Muscle of leg (tissue), 3 donors: ENCODE measurements at regions not wholly inside any gene's neighbourhood (a gene's known extent, or its start where the extent isn't known, plus 50 kb on each side); places are given as distances from the start of the nearest gene placed in this dataset.

Experiments
- DNase-seq: peaks from one replicate; pipeline ENCODE4 v3.0.0; 2013
- H3K27ac ChIP-seq: one replicate; pipeline ENCODE4 v1.5.1; 2013; ENCODE audit warnings: mild to moderate bottlenecking, low read length, control low read depth
- H3K27me3 ChIP-seq: one replicate; pipeline ENCODE4 v1.6.1; 2013; ENCODE audit warnings: low read length; ENCODE audit not compliant: control insufficient read depth, insufficient read depth
- H3K36me3 ChIP-seq: one replicate; pipeline ENCODE4 v1.6.1; 2013; ENCODE audit warnings: low read length; ENCODE audit not compliant: control insufficient read depth, insufficient read depth
- H3K4me1 ChIP-seq: one replicate; pipeline ENCODE4 v1.6.1; 2013; ENCODE audit warnings: low read length; ENCODE audit not compliant: control insufficient read depth, insufficient read depth
- H3K4me3 ChIP-seq: one replicate; pipeline ENCODE4 v1.5.1; 2013; ENCODE audit warnings: low read length, control low read depth
- H3K9me3 ChIP-seq: replicated peaks from 2 replicates; pipeline ENCODE4 v1.6.1; 2013; ENCODE audit warnings: low read depth, low read length; ENCODE audit not compliant: control insufficient read depth
- WGBS: methylation state at CpG from one replicate; pipeline ENCODE4 v1.1.5; 2013; ENCODE audit warnings: missing lambda C conversion rate; ENCODE audit not compliant: insufficient coverage; 5-methylcytosine and 5-hydroxymethylcytosine counted together

- Histone ChIP-seq H3K27me3 (no peaks in the 10 kb centered on the region), H3K9me3 (no peaks in the 10 kb centered on the region), H3K4me3 (no peak overlapping the region), H3K4me1 (no peaks in the 10 kb centered on the region), H3K27ac (no peak overlapping the region), H3K36me3 (no peaks in the 10 kb centered on the region)
- 33% methylated on average over 1 of the region's 3 CpGs for WGBS
- no peak for DNase-seq
Measured at GRCh38 chr15:95733931-95734330, 596.6 kb upstream of the NR2F2 start.

- H3K4me3 ChIP-seq, result no peak overlapping the region
- H3K9me3 ChIP-seq, result no peaks in the 10 kb centered on the region
- DNase-seq, result no peak
- no peaks in the 10 kb centered on the region for H3K27me3 ChIP-seq
- H3K27ac ChIP-seq, result no peak overlapping the region
- H3K36me3 ChIP-seq, result no peaks in the 10 kb centered on the region
- 80% methylated on average over 1 of the region's 6 CpGs for WGBS
- no peaks in the 10 kb centered on the region for H3K4me1 ChIP-seq
Measured at GRCh38 chr15:95734422-95735316, 595.8 kb upstream of the NR2F2 start.

- no peak for DNase-seq
- H3K9me3 ChIP-seq, result no peaks in the 10 kb centered on the region
- no peaks in the 10 kb centered on the region for H3K36me3 ChIP-seq
- no peak overlapping the region for H3K27ac ChIP-seq
- 91% methylated on average over 3 of the region's 3 CpGs for WGBS
- H3K4me1 ChIP-seq, result no peaks in the 10 kb centered on the region
- H3K27me3 ChIP-seq, result no peaks in the 10 kb centered on the region
- H3K4me3 ChIP-seq, result no peak overlapping the region
Measured at GRCh38 chr15:95737060-95737459, 593.4 kb upstream of the NR2F2 start.

- no peak overlapping the region for H3K4me3 ChIP-seq
- no peaks in the 10 kb centered on the region for H3K4me1 ChIP-seq
- no peak for DNase-seq
- no peaks in the 10 kb centered on the region for H3K27me3 ChIP-seq
- WGBS, result no CpG with 5 or more reads among the region's 5 CpGs
- H3K36me3 ChIP-seq, result no peaks in the 10 kb centered on the region
- no peaks in the 10 kb centered on the region for H3K9me3 ChIP-seq
- H3K27ac ChIP-seq, result no peak overlapping the region
Measured at GRCh38 chr15:95739131-95739530, 591.4 kb upstream of the NR2F2 start.

- H3K4me1 ChIP-seq, result no peaks in the 10 kb centered on the region
- H3K9me3 ChIP-seq, result no peaks in the 10 kb centered on the region
- no peaks in the 10 kb centered on the region for H3K36me3 ChIP-seq
- no peak for DNase-seq
- no CpG with 5 or more reads among the region's 4 CpGs for WGBS
- H3K4me3 ChIP-seq, result no peak overlapping the region
- H3K27me3 ChIP-seq, result no peaks in the 10 kb centered on the region
- no peak overlapping the region for H3K27ac ChIP-seq
Measured at GRCh38 chr15:95741830-95742229, 588.7 kb upstream of the NR2F2 start.

- Histone ChIP-seq H3K27me3 (no peaks in the 10 kb centered on the region), H3K4me1 (no peaks in the 10 kb centered on the region), H3K9me3 (no peaks in the 10 kb centered on the region), H3K4me3 (no peak overlapping the region), H3K27ac (no peak overlapping the region), H3K36me3 (no peaks in the 10 kb centered on the region)
- WGBS, result no CpG with 5 or more reads among the region's 3 CpGs
- no peak for DNase-seq
Measured at GRCh38 chr15:95742256-95742655, 588.2 kb upstream of the NR2F2 start.

- no peaks in the 10 kb centered on the region for H3K27me3 ChIP-seq
- H3K4me1 ChIP-seq, result no peaks in the 10 kb centered on the region
- no peaks in the 10 kb centered on the region for H3K9me3 ChIP-seq
- no peak overlapping the region for H3K4me3 ChIP-seq
- 100% methylated on average over 1 of the region's 2 CpGs for WGBS
- no peak overlapping the region for H3K27ac ChIP-seq
- H3K36me3 ChIP-seq, result no peaks in the 10 kb centered on the region
- DNase-seq, result no peak
Measured at GRCh38 chr15:95742836-95743235, 587.7 kb upstream of the NR2F2 start.

GRCh38 chr15:95757171-95757570 lies 573.3 kb upstream of the NR2F2 start:
- H3K4me3 ChIP-seq, result no peak overlapping the region
- H3K27me3 ChIP-seq, result no peaks in the 10 kb centered on the region
- H3K4me1 ChIP-seq, result no peaks in the 10 kb centered on the region
- no peak for DNase-seq
- no peaks in the 10 kb centered on the region for H3K36me3 ChIP-seq
- no peaks in the 10 kb centered on the region for H3K9me3 ChIP-seq
- no peak overlapping the region for H3K27ac ChIP-seq
- no CpG with 5 or more reads among the region's 2 CpGs for WGBS

GRCh38 chr15:95758451-95758850 lies 572.0 kb upstream of the NR2F2 start:
- Histone ChIP-seq H3K9me3 (no peaks in the 10 kb centered on the region), H3K4me3 (no peak overlapping the region), H3K27ac (no peak overlapping the region), H3K27me3 (no peaks in the 10 kb centered on the region), H3K4me1 (no peaks in the 10 kb centered on the region), H3K36me3 (no peaks in the 10 kb centered on the region)
- DNase-seq, result peak; percentile 61
- no CpG with 5 or more reads among the region's 1 CpG for WGBS

- Histone ChIP-seq H3K27me3 (no peaks in the 10 kb centered on the region), H3K27ac (no peak overlapping the region), H3K4me1 (no peaks in the 10 kb centered on the region), H3K4me3 (no peak overlapping the region), H3K36me3 (no peaks in the 10 kb centered on the region), H3K9me3 (no peaks in the 10 kb centered on the region)
- no CpG with 5 or more reads among the region's 2 CpGs for whole genome bisulfite sequencing
- DNase-seq, result peak; percentile 79
Measured at GRCh38 chr15:95758851-95759250, 571.6 kb upstream of the NR2F2 start.
